HEK293 (cell line): ENCODE measurements at regions not wholly inside any gene's neighbourhood (a gene's known extent, or its start where the extent isn't known, plus 50 kb on each side); places are given as distances from the start of the nearest gene placed in this dataset.
A peak's percentile ranks its signal among the peaks of the same experiment; 100 is the strongest.

Experiments
- CTCF ChIA-PET: fragments of 350-600 bp; formaldehyde crosslinking; extraction: SDS; loops from one replicate; lab custom pipeline; 2021; ENCODE audit warnings: antibody characterized with exemption; lab: Yijun Ruan, JAX
- POLR2A ChIA-PET: fragments of 300-600 bp; formaldehyde crosslinking; extraction: SDS; loops from one replicate; lab custom pipeline; 2020; ENCODE audit warnings: antibody characterized with exemption, inconsistent platforms; lab: Yijun Ruan, JAX
- H3K27ac ChIP-seq: fragments of 200-500 bp; sonication (Bioruptor generic); 2 replicates; pipeline ENCODE4 v1.5.1; 2014; ENCODE audit warnings: low read depth, low read length, control low read depth, inconsistent platforms; ENCODE audit errors: extremely low read depth
- H3K36me3 ChIP-seq, 2 experiments: fragments of 200-500 bp in 1 of 2; sonication (Bioruptor generic) in 1 of 2; 1 replicate in 1 of 2; 2 replicates in 1 of 2; pipeline ENCODE4 v1.5.1; 2014 to 2017; ENCODE audit warnings: inconsistent platforms in 2 of 2, low read length in 2 of 2; ENCODE audit not compliant: control insufficient read depth in 2 of 2, insufficient read depth in 1 of 2
- H3K4me1 ChIP-seq: fragments of 200-500 bp; sonication (Bioruptor generic); 2 replicates; pipeline ENCODE4 v1.5.1; 2014; ENCODE audit warnings: mild to moderate bottlenecking, low read length, inconsistent platforms; ENCODE audit not compliant: control insufficient read depth, insufficient read depth
- H3K4me3 ChIP-seq: 2 replicates; pipeline ENCODE4 v1.5.1; 2011; ENCODE audit warnings: low read depth, mild to moderate bottlenecking, control low read depth, low read length, moderate library complexity
- H3K9me3 ChIP-seq: fragments of 200-500 bp; sonication (Bioruptor generic); 2 replicates; pipeline ENCODE4 v1.5.1; 2014; ENCODE audit warnings: low read depth, low read length, inconsistent platforms; ENCODE audit not compliant: control insufficient read depth, insufficient read depth
- EGR2 ChIP-seq: fragments of 450-650 bp; formaldehyde crosslinking; IDR thresholded peaks from 2 replicates; pipeline ENCODE4 v1.5.1; 2016; ENCODE audit warnings: low read depth, missing biosample characterization, missing genetic modification characterization
- HOXD13 ChIP-seq: sonication (generic); formaldehyde crosslinking; IDR thresholded peaks from 2 replicates; pipeline ENCODE4 v1.8.0; 2022; ENCODE audit warnings: missing genetic modification reagents, borderline replicate concordance
- REPIN1 ChIP-seq: fragments of 450-650 bp; formaldehyde crosslinking; IDR thresholded peaks from 2 replicates; pipeline ENCODE4 v1.5.1; 2017; ENCODE audit warnings: missing biosample characterization, missing genetic modification characterization, low read depth
- SETDB1 ChIP-seq: IDR thresholded peaks from one replicate; pipeline ENCODE4 v1.6.1; 2017; ENCODE audit warnings: mild to moderate bottlenecking, low read length, moderate library complexity, mixed read lengths; ENCODE audit not compliant: insufficient read length
- WT1 ChIP-seq: fragments of 450-650 bp; formaldehyde crosslinking; IDR thresholded peaks from 2 replicates; pipeline ENCODE4 v1.5.1; 2016; ENCODE audit warnings: missing biosample characterization, missing genetic modification characterization
- ZIC2 ChIP-seq: fragments of 450-650 bp; formaldehyde crosslinking; IDR thresholded peaks from 2 replicates; pipeline ENCODE4 v1.5.1; 2016; ENCODE audit warnings: missing biosample characterization, missing genetic modification characterization
- ZNF157 ChIP-seq: fragments of 450-650 bp; formaldehyde crosslinking; IDR thresholded peaks from 2 replicates; pipeline ENCODE4 v1.5.1; 2016; ENCODE audit warnings: missing biosample characterization, missing genetic modification characterization
- ZNF202 ChIP-seq: fragments of 450-650 bp; formaldehyde crosslinking; IDR thresholded peaks from 2 replicates; pipeline ENCODE4 v1.5.1; 2016; ENCODE audit warnings: missing biosample characterization, missing genetic modification characterization, borderline replicate concordance
- ZNF211 ChIP-seq: fragments of 450-650 bp; formaldehyde crosslinking; IDR thresholded peaks from 2 replicates; pipeline ENCODE4 v1.5.1; 2016; ENCODE audit warnings: low read depth, missing biosample characterization, missing genetic modification characterization
- ZNF274 ChIP-seq, 2 experiments: fragments of 200-500 bp in 1 of 2; fragments of 450-650 bp in 1 of 2; sonication (Bioruptor generic) in 1 of 2; formaldehyde crosslinking in 1 of 2; IDR thresholded peaks; 2 replicates each; pipeline versions ENCODE4 v1.5.1 to v1.6.1; 2014 to 2016; ENCODE audit warnings: borderline replicate concordance in 1 of 2, inconsistent platforms in 1 of 2, low read length in 1 of 2, missing biosample characterization in 1 of 2, missing genetic modification characterization in 1 of 2
- ZNF423 ChIP-seq: fragments of 450-650 bp; formaldehyde crosslinking; IDR thresholded peaks from 2 replicates; pipeline ENCODE4 v1.5.1; 2016; ENCODE audit warnings: missing biosample characterization, missing genetic modification characterization
- ZNF501 ChIP-seq: fragments of 450-650 bp; formaldehyde crosslinking; IDR thresholded peaks from 2 replicates; pipeline ENCODE4 v1.5.1; 2016; ENCODE audit warnings: missing biosample characterization, missing genetic modification characterization
- ZNF610 ChIP-seq: fragments of 450-650 bp; formaldehyde crosslinking; IDR thresholded peaks from 2 replicates; pipeline ENCODE4 v1.5.1; 2016; ENCODE audit warnings: missing biosample characterization, missing genetic modification characterization, borderline replicate concordance
- ZNF626 ChIP-seq: fragments of 450-650 bp; sonication (Bioruptor Pico); formaldehyde crosslinking; IDR thresholded peaks from 2 replicates; pipeline ENCODE4 v1.5.1; 2018; ENCODE audit warnings: missing biosample characterization, missing genetic modification characterization, inconsistent platforms
- ZNF768 ChIP-seq: fragments of 450-650 bp; formaldehyde crosslinking; IDR thresholded peaks from 2 replicates; pipeline ENCODE4 v1.5.1; 2018; ENCODE audit warnings: missing biosample characterization, mild to moderate bottlenecking, missing genetic modification characterization
- ZXDB ChIP-seq: fragments of 450-650 bp; formaldehyde crosslinking; IDR thresholded peaks from 2 replicates; pipeline ENCODE4 v1.5.1; 2016; ENCODE audit warnings: missing biosample characterization, missing genetic modification characterization
- TF ChIP-seq, protein P1 (sequence below): fragments of 450-650 bp; formaldehyde crosslinking; IDR thresholded peaks from 2 replicates; pipeline ENCODE4 v1.5.1; 2017; ENCODE audit warnings: missing biosample characterization, missing genetic modification characterization
- TF ChIP-seq, protein P2 (sequence below): fragments of 450-650 bp; formaldehyde crosslinking; IDR thresholded peaks from 2 replicates; pipeline ENCODE4 v1.5.1; 2016; ENCODE audit warnings: missing biosample characterization, missing genetic modification characterization
- TF ChIP-seq, protein P3 (sequence below): fragments of 450-650 bp; formaldehyde crosslinking; IDR thresholded peaks from 2 replicates; pipeline ENCODE4 v1.5.1; 2016; ENCODE audit warnings: missing biosample characterization, missing genetic modification characterization
- TF ChIP-seq, protein P4 (sequence below): sonication (generic); formaldehyde crosslinking; IDR thresholded peaks from 2 replicates; pipeline ENCODE4 v1.8.1; 2022; ENCODE audit warnings: mild to moderate bottlenecking, moderate library complexity, missing genetic modification reagents
- TF ChIP-seq, protein P5 (sequence below): fragments of 450-650 bp; formaldehyde crosslinking; IDR thresholded peaks from 2 replicates; pipeline ENCODE4 v1.5.1; 2016; ENCODE audit warnings: missing biosample characterization, missing genetic modification characterization
- TF ChIP-seq, protein P6 (sequence below): fragments of 450-650 bp; formaldehyde crosslinking; conservative IDR thresholded peaks from 2 replicates; pipeline ENCODE4 v1.5.1; 2016; ENCODE audit warnings: low read depth, missing biosample characterization, missing genetic modification characterization

DNA sequence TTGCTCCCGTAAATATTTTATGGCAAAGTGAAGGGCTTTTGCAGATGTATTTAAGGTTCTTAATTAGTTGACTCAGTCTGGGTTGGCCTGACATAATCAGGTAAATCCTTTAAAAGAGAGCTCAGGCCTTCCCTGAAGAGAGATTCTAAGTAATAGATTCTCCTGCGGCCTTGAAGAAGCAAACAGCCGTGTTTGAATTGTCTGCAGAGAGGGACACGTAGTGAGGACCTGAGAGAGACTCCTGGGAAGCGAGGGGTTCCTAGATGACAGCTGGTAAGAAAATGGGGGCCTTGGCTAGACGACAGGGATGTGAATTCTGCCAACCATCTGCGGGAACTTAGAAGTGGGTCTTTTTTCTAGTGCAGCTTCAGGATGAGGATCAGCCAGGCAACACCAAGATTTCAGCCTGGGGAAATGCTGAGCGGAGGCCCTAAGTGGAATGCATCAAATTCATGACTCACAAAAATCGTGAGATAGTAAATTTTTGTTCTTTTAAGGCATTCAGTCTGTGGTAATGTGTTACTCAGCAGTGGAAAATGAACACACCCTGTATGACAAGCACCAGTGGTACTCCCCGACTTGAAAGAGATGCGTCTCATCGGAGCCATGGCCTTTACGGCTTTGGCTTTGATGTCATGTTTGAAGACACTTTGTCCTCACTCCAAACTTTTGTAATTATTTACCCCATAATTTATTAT lies 62.1 kb upstream of the SMIM21 start (continued):
- TF ChIP-seq, protein P1, sequence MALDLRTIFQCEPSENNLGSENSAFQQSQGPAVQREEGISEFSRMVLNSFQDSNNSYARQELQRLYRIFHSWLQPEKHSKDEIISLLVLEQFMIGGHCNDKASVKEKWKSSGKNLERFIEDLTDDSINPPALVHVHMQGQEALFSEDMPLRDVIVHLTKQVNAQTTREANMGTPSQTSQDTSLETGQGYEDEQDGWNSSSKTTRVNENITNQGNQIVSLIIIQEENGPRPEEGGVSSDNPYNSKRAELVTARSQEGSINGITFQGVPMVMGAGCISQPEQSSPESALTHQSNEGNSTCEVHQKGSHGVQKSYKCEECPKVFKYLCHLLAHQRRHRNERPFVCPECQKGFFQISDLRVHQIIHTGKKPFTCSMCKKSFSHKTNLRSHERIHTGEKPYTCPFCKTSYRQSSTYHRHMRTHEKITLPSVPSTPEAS, result no peak
- TF ChIP-seq, protein P2, sequence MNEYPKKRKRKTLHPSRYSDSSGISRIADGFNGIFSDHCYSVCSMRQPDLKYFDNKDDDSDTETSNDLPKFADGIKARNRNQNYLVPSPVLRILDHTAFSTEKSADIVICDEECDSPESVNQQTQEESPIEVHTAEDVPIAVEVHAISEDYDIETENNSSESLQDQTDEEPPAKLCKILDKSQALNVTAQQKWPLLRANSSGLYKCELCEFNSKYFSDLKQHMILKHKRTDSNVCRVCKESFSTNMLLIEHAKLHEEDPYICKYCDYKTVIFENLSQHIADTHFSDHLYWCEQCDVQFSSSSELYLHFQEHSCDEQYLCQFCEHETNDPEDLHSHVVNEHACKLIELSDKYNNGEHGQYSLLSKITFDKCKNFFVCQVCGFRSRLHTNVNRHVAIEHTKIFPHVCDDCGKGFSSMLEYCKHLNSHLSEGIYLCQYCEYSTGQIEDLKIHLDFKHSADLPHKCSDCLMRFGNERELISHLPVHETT, result no peak
- TF ChIP-seq ZNF274 (IDR thresholded peaks at IDR 0.05; ENCODE audit: low read length) (no peak), ZNF274 (tag by site-specific recombination; IDR thresholded peaks at IDR 0.05; ENCODE audit: borderline replicate concordance) (no peak), ZIC2 (tag by site-specific recombination) (no peak), ZNF768 (tag by site-specific recombination) (no peak)
- TF ChIP-seq, protein P3, sequence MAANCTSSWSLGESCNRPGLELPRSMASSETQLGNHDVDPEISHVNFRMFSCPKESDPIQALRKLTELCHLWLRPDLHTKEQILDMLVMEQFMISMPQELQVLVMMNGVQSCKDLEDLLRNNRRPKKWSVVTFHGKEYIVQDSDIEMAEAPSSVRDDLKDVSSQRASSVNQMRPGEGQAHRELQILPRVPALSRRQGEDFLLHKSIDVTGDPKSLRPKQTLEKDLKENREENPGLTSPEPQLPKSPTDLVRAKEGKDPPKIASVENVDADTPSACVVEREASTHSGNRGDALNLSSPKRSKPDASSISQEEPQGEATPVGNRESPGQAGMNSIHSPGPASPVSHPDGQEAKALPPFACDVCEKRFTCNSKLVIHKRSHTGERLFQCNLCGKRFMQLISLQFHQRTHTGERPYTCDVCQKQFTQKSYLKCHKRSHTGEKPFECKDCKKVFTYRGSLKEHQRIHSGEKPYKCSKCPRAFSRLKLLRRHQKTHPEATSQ, result no peak

DNA sequence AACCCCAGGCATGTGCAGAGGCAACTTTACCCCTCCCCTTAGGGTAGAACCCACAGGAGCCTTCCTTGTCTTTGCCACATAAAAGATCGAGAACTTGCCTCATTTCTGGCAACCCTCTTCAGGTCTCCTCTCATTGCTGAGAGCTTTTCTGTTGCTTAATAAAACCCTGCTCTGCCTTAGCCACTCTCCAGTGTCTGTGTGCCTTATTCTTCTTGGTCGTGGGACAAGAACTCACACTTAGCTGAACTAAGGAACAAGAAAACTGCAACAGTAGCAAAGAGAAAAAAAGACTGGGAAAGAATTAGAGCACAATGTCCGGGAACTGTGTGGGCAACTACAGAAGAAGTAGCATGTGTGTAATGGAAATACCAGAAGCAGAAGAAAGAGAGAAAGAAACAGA lies 56.2 kb upstream of the SMIM21 start:
- TF ChIP-seq SETDB1 (peak; percentile 78), EGR2 (tag by site-specific recombination) (no peak)
- Histone ChIP-seq H3K4me1 (no peaks in the 10 kb centered on the region), H3K36me3 (no peaks in the 10 kb centered on the region), H3K4me3 (no peak overlapping the region), H3K27ac (no peak overlapping the region), H3K9me3 (no peaks in the 10 kb centered on the region; the same call in 1 of the 2 replicates)
- CTCF ChIA-PET, result interaction anchor here (0.5 to 1.1 kb wide), 3 partner anchors 28 to 520 kb away, joined by 3 read pairs; no protein-coding TSS in a partner anchor
- POLR2A ChIA-PET, result no interaction called here

DNA sequence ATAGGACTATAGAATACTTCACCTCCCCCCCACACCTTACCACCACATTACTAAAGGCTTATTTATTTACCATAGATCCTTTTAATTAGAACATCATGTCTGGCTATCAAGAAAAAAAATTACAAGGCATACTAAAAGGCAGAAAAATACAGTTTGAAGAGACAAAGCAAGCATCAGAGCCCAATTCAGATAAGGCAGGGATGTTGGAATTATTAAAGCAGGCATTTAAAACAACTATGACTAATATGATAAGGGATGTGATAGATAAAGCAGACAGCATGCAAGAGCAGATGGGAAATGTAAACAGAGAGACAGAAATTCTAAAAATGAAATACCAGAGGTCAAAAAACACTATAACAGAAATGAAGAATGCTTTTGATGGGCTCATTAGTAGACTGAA lies 55.4 kb upstream of the SMIM21 start:
- no peaks in the 10 kb centered on the region for H3K4me1 ChIP-seq
- H3K27ac ChIP-seq, result no peak overlapping the region
- CTCF ChIA-PET, result interaction anchor here (0.5 to 1.1 kb wide), 2 partner anchors 29 to 426 kb away, joined by 3 read pairs; no protein-coding TSS in a partner anchor
- no peaks in the 10 kb centered on the region; the same call in 1 of the 2 replicates for H3K9me3 ChIP-seq
- H3K36me3 ChIP-seq, result no peaks in the 10 kb centered on the region
- POLR2A ChIA-PET, result no interaction called here
- H3K4me3 ChIP-seq, result no peak overlapping the region
- TF ChIP-seq ZNF202 (tag by site-specific recombination) (no peak), ZNF211 (no peak), ZNF501 (tag by site-specific recombination) (no peak), ZNF157 (tag by site-specific recombination) (no peak), REPIN1 (tag by site-specific recombination) (no peak), HOXD13 (CRISPR knock-in tag) (no peak), ZNF423 (no peak), ZXDB (tag by site-specific recombination) (no peak), WT1 (tag by site-specific recombination) (no peak), ZNF626 (no peak), ZNF610 (tag by site-specific recombination) (no peak)
- TF ChIP-seq, protein P4, sequence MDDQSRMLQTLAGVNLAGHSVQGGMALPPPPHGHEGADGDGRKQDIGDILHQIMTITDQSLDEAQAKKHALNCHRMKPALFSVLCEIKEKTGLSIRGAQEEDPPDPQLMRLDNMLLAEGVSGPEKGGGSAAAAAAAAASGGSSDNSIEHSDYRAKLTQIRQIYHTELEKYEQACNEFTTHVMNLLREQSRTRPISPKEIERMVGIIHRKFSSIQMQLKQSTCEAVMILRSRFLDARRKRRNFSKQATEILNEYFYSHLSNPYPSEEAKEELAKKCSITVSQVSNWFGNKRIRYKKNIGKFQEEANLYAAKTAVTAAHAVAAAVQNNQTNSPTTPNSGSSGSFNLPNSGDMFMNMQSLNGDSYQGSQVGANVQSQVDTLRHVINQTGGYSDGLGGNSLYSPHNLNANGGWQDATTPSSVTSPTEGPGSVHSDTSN (CRISPR knock-in tag), result no peak
- TF ChIP-seq, protein P5, sequence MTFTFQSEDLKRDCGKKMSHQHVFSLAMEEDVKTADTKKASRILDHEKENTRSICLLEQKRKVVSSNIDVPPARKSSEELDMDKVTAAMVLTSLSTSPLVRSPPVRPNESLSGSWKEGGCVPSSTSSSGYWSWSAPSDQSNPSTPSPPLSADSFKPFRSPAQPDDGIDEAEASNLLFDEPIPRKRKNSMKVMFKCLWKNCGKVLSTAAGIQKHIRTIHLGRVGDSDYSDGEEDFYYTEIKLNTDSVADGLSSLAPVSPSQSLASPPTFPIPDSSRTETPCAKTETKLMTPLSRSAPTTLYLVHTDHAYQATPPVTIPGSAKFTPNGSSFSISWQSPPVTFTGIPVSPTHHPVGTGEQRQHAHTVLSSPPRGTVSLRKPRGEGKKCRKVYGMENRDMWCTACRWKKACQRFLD (tag by site-specific recombination), result no peak
- TF ChIP-seq, protein P6, sequence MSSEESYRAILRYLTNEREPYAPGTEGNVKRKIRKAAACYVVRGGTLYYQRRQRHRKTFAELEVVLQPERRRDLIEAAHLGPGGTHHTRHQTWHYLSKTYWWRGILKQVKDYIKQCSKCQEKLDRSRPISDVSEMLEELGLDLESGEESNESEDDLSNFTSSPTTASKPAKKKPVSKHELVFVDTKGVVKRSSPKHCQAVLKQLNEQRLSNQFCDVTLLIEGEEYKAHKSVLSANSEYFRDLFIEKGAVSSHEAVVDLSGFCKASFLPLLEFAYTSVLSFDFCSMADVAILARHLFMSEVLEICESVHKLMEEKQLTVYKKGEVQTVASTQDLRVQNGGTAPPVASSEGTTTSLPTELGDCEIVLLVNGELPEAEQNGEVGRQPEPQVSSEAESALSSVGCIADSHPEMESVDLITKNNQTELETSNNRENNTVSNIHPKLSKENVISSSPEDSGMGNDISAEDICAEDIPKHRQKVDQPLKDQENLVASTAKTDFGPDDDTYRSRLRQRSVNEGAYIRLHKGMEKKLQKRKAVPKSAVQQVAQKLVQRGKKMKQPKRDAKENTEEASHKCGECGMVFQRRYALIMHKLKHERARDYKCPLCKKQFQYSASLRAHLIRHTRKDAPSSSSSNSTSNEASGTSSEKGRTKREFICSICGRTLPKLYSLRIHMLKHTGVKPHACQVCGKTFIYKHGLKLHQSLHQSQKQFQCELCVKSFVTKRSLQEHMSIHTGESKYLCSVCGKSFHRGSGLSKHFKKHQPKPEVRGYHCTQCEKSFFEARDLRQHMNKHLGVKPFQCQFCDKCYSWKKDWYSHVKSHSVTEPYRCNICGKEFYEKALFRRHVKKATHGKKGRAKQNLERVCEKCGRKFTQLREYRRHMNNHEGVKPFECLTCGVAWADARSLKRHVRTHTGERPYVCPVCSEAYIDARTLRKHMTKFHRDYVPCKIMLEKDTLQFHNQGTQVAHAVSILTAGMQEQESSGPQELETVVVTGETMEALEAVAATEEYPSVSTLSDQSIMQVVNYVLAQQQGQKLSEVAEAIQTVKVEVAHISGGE (tag by site-specific recombination), result no peak
